ENCODE measurements at regions not wholly inside any gene's neighbourhood (a gene's known extent, or its start where the extent isn't known, plus 50 kb on each side); places are given as distances from the start of the nearest gene placed in this dataset.

DNA sequence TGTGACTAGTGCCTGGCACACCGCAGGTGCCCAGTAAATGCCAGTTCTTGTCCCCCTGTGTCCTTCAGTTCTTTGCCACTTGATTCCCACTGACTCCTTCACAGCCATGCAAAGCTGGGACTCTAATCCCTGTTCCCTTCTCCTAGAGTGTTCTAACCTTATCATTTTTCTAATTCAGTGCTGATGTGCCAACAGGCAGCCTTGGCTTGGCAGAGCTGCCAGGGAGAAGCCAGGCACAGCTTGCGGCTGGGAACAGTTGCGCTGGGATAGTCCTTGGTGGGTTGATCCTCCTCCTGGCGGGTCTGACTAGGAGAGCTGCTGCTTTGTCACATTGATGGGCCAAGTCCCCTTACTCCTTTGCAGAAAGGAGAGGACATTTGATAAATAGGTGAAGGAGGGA is 654.2 kb downstream of the HS3ST4 start:
- no peak for DNase-seq (ENCODE audit: low spot score in 2 of 2)
- TF ChIP-seq POLR2A (IDR thresholded peaks at IDR 0.05), result no peak
- TF ChIP-seq, protein P1, sequence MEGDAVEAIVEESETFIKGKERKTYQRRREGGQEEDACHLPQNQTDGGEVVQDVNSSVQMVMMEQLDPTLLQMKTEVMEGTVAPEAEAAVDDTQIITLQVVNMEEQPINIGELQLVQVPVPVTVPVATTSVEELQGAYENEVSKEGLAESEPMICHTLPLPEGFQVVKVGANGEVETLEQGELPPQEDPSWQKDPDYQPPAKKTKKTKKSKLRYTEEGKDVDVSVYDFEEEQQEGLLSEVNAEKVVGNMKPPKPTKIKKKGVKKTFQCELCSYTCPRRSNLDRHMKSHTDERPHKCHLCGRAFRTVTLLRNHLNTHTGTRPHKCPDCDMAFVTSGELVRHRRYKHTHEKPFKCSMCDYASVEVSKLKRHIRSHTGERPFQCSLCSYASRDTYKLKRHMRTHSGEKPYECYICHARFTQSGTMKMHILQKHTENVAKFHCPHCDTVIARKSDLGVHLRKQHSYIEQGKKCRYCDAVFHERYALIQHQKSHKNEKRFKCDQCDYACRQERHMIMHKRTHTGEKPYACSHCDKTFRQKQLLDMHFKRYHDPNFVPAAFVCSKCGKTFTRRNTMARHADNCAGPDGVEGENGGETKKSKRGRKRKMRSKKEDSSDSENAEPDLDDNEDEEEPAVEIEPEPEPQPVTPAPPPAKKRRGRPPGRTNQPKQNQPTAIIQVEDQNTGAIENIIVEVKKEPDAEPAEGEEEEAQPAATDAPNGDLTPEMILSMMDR (IDR thresholded peaks at IDR 0.05), result no peak

DNA sequence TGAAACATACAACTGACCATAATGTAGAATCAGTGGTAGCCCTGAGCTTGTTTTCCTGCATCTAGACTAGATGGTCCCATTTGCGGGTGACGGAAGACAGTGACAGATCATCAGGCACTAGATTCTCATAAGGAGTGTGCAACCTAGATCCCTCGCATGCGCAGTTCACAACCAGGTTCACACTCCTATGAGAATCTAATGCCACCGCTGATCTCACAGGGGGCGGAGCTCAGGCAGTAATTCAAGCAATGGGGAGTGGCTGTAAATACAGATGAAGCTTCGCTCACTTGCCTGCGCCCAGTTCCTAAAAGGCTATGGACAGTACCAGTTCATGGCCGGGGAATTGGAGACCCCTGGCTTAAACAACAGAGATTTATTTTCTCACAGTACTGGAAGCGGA is 656.3 kb downstream of the HS3ST4 start:
- intact Hi-C loops (cut with DNase I; ENCODE audit: low total_unique reads), result loop anchor here (10.0 kb wide), 1 partner anchor 63 kb away; no protein-coding TSS in a partner anchor
- no peak for TF ChIP-seq POLR2A (IDR thresholded peaks at IDR 0.05)
- TF ChIP-seq, protein P1 (IDR thresholded peaks at IDR 0.05), result no peak
- DNase-seq (ENCODE audit: low spot score in 2 of 2), result no peak
- 83 to 95% methylated on average over 10 of the region's 10 CpGs for WGBS, 2 donors
- H3K4me3 ChIP-seq (ENCODE audit: low read depth, poor library complexity, severe bottlenecking), result no peak overlapping the region

More for the DNA sequence above, 654.2 kb downstream of the HS3ST4 start:
- 83 to 95% methylated on average over 4 of the region's 4 CpGs for WGBS, 2 donors
- intact Hi-C loops (cut with DNase I; ENCODE audit: low total_unique reads), result loop anchor here (10.0 kb wide), 1 partner anchor 61 kb away; no protein-coding TSS in a partner anchor
- H3K4me3 ChIP-seq (ENCODE audit: low read depth, poor library complexity, severe bottlenecking), result no peak overlapping the region

DNA sequence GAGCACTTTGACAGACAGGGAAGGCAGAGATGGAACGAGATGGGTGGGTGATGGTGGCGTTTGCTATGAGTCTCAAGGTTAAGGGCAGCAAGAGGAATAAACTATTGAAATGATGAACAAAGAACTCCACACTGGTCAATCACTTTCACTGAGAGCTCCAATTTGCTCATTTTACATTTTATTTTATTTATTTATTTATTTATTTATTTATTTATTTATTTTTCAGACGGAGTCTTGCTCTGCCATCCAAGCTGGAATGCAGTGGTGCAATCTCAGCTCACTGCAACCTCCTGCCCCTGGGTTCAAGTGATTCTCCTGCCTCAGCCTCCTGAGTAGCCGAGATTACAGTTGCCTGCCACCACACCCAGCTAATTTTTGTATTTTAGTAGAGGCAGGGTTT is 669.1 kb downstream of the HS3ST4 start:
- no peak for DNase-seq (ENCODE audit: low spot score in 2 of 2)
- 84 to 91% methylated on average over 4 of the region's 4 CpGs for WGBS, 2 donors
- no peak for TF ChIP-seq POLR2A (IDR thresholded peaks at IDR 0.05)
- TF ChIP-seq, protein P1 (IDR thresholded peaks at IDR 0.05), result no peak
- H3K4me3 ChIP-seq (ENCODE audit: low read depth, poor library complexity, severe bottlenecking), result no peak overlapping the region
- intact Hi-C loops (cut with DNase I; ENCODE audit: low total_unique reads), result no loop called here

DNA sequence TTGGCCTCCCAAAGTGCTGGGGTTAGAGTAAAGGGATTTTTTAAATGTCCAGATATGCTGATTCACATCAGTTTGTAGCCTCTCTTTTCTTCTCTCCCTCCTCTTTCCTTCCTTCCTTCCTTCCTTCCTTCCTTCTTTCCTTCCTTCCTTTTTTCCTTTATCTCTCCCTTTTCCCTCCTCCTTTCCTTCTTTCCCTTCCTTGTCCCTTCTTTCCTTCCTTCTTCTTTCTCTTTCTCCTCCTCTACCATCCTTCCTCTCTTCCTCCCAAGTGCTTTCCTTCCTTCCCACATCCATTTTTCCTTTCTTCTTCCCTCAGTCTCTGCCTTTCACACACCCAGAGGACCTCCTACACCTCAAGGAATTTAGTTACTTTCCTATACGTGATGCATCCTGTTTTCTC is 671.8 kb downstream of the HS3ST4 start:
- 42 to 44% methylated on average over 1 of the region's 1 CpG for WGBS, 2 donors
- intact Hi-C loops (cut with DNase I; ENCODE audit: low total_unique reads), result no loop called here
- no peak for TF ChIP-seq POLR2A (IDR thresholded peaks at IDR 0.05)
- TF ChIP-seq, protein P1 (IDR thresholded peaks at IDR 0.05), result no peak
- DNase-seq (ENCODE audit: low spot score in 2 of 2), result no peak
- no peak overlapping the region for H3K4me3 ChIP-seq (ENCODE audit: low read depth, poor library complexity, severe bottlenecking)

DNA sequence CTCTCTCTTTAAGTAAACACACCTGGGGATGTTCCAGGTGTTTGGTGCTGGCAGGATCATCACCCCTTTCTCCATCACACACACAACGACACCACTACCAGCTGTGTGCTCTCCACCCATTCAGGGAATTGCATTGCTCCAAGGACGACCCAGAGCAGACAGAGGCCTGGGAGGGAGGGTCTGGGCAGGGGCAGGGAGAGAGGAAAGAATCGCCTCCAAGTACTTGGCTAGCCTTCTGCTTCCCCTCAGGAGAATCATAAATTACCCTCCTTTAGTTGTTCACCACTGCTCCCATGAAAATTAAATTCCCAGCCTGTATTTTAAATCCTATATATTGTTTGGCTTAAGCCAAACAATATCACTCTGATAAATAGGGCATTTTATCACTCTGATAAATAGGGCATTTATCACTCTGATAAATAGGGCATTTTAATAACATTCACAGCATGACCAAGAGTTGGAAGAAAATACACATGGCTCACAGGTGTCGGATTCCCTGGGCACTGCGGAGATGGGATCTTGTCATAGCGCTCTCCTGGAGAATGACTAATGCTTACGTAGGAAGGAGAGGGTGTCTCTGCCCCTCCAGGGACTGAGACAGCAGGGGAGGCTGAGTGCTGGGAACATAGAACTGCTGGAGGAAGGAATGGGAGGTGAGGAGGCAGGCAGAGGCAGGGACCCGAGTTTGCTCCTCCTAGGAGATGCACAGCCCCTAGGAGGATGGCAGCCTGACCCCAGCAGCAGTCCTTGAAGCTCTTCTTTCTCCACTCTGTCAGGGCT is 673.6 kb downstream of the HS3ST4 start:
- WGBS, 2 donors, result 20 to 21% methylated on average over 8 of the region's 8 CpGs

More for the DNA sequence above, 673.6 kb downstream of the HS3ST4 start:
- H3K4me3 ChIP-seq (ENCODE audit: low read depth, poor library complexity, severe bottlenecking), result no peak overlapping the region
- no peak for DNase-seq (ENCODE audit: low spot score in 2 of 2)
- no peak for TF ChIP-seq POLR2A (IDR thresholded peaks at IDR 0.05)
- TF ChIP-seq, protein P1 (IDR thresholded peaks at IDR 0.05), result no peak
- intact Hi-C loops (cut with DNase I; ENCODE audit: low total_unique reads), result no loop called here
